HK-2 (cell line): ENCODE measurements at regions not wholly inside any gene's neighbourhood (a gene's known extent, or its start where the extent isn't known, plus 50 kb on each side); places are given as distances from the start of the nearest gene placed in this dataset.
"Not testable (repeated sequence)": the region's sequence is repeated elsewhere in the genome, so short reads cannot be mapped to it uniquely, and the experiment has no call there.

Source experiments
- DNase-seq: peaks from one replicate; pipeline ENCODE4 v3.0.0-alpha.2; 2018; ENCODE audit not compliant: unreplicated experiment

DNA sequence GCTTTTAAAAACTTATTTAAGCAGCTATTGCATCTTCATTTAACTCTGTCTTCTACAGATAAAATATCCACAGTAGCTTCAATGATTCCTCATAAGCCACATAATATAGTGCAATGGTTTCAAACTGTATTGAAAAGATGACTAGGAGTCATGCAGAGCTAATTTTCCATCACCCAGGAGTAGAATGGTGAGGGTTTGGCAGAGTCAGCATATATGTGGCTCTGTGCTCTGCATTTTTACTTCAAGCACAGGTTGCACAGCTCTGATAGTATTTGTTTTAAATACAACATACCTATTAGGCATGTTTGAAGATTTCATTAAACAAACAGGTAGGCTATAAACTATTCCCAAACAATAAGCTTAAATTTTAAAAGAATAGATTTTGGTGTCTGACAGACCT, 731.9 kb upstream of the VRK2 start:
- DNase-seq, result no peak

DNA sequence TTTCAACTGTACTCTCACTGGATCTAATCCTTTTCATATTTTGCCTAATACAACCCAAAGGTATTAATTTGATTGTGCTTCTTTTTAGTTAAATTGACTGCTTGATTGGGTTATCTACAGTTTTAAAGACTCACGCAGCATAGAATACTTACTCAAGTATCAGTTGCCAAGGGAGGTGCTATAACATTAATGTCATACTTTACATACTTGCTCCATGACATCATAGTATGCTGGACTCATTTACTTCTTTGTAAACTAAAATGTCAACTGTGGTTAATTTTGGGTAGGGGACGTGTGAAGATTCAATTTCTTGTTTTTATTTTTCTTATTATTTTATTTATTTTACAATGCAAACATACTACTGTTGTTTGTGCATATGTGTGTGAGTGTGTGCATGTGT, 716.2 kb upstream of the VRK2 start:
- DNase-seq, result no peak

- no peak for DNase-seq
Measured at GRCh38 chr2:57333221-57333620, 713.4 kb upstream of the VRK2 start.

DNA sequence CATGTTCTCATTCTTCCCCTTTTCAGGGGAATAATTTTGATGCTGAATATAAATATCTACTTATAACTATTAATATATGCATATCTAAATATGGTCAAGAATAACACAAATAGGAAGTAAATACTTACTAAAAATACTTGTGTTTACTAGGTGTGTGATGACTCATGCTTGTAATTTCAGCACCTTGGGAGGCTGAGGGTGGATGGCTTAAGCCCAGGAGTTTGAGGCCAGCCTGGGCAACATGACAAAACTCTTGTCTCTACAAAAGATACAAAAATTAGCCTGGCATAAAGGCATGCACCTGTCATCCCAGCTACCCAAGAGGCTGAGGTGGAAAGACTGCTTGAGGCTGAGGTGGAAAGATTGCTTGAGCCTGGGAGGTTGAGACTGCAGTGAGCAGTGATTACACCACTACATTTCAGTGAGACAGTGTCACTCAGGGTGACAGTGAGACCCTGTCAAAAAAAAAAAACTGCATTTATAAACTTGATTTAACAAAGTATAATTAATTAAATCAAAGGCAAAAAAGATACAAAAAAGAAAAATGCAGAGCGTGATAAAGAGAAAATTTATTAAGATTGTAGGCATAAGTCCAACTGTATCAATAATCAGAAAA, 703.1 kb upstream of the VRK2 start:
- no peak for DNase-seq

DNA sequence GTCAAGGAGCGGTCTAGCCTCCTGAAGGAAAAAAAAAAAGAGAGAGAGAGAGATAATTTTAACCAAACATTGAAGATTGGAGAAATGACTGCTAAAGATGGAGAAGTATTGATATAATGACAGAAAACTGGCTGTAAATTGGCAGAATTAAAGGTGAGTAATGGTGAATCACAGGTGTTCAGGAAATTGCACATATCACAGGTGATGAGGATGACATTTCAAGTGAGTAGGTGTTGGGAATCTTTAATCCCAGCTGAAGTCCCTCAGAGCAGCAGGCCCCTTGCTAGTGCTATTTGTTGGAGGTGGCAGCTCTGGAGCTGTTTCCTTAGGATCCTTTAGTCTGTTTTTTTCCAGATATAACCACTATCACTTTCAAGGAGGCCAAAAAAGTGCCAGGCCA, 678.4 kb upstream of the VRK2 start:
- no peak for DNase-seq

GRCh38 chr2:57370882-57371585, 675.6 kb upstream of the VRK2 start:
- no peak for DNase-seq

DNA sequence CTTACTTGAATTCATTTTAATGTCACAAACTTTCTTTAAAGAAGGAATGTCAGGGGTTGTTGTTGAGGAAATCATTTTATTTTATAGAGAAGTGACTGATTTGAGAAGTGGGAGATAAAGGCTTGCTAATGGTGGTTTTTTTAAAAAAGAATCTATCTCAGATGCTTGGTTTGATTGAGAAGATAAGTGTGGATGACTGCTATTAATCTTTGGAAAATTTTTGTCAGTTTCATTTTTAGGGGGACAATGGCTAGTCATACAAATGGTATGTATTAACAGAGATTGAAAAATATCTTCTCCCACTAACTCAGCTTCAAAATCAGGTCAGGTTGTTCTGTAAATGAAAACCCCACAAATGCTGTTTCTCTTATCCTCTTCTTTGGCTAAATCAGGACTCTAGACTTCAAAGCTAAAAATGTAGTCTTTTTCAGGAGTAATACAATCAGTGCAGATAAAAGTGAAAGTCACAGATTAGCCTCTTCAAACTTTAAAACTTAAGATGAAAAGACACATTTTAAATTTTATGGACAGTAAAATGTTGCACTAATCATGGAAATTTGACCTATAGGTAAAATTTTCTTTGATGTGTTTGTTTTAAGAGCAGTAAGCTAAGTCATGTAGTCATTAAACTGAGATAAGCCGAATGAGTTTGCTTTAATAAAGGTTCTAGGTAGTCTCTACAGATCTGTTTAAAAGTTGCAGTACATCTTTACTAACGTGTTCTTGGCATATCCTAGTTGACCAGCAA, 674.2 kb upstream of the VRK2 start:
- no peak for DNase-seq

GRCh38 chr2:57373530-57373929, 673.1 kb upstream of the VRK2 start:
- DNase-seq, result no peak

DNA sequence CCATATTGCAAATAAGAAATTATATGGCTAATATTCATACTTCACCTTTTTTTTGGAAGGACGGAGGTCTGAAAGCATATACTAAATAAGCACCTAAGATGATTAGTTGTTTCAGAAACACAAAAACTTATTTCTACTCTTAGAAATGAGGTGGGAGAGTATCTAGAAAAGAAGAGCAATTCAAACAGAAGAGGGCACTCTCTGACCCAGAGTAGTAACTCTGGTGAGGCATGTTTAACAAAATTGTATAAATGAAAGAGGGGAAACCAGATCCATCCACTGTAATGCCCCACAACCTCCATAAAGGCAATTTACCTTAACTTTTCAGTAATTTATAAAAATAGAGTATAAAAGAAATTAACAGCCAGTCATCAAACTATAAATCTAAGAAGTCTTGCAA, 669.6 kb upstream of the VRK2 start:
- DNase-seq, result no peak

DNA sequence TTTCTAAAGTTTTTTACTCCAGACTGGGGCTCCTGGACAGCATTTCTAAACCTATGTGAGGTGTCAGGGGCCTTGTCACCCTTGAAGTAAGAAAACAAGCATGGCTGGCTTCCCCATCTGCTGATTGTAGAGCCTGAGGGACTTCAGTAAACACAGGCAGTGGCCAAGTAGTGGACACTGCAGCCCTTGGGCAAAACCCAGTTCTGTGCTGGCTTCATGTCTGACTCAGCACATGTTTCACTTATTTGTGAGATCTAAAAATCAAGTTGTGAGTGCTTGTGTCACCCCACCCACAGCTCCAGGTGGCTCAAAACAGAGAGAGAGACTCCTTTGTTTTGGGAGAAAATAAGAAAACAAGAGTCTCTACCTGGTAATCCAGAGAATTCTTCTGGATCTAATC, 660.3 kb upstream of the VRK2 start:
- DNase-seq, result no peak

- DNase-seq, result no peak
Measured at GRCh38 chr2:57396355-57397098, 650.1 kb upstream of the VRK2 start.

- no peak for DNase-seq
Measured at GRCh38 chr2:57397550-57398360, 648.9 kb upstream of the VRK2 start.

GRCh38 chr2:57399057-57399456, 647.5 kb upstream of the VRK2 start:
- no peak for DNase-seq

DNA sequence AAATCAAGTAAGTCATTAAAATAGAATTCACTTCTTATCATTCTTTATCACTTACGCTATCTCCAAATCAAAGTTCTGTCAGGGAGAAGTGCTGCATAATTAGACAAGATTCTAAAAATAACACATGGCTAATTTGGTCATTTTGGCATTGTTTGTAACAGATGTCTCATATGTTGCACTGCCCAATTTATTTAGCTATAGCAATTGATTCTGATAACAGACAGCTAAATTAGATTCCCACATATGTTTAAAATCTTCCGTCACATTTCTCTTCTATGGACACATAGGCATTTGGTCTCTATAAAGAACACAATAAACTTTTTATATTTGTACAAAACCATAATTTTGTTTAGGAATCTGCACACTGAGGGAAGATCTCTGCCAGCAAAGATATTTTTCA, 644.5 kb upstream of the VRK2 start:
- no peak for DNase-seq

- no peak for DNase-seq
Measured at GRCh38 chr2:57402755-57403154, 643.9 kb upstream of the VRK2 start.

DNA sequence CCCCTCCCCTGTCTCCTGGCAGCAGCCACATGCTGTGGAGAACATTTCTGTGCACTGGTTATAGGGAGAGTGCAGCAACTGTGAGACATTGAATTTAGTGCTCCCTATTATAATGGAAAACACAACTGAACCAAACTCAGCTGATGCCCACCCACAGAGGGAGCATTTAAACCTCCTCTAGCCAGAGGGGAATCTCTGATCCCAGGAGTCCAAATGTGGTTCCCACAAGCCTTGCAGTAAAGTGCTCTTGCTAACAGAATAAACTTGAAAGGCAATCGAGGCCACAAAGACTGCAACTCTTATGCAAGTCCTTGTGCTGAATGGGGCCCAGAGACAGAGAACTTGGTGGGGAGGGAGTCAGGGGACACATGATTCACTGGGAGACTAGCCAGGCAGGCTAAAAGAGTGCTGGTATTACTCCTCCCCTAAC, 638.8 kb upstream of the VRK2 start:
- DNase-seq, result no peak

- DNase-seq, result no peak
Measured at GRCh38 chr2:57408587-57408986, 638.0 kb upstream of the VRK2 start.

DNA sequence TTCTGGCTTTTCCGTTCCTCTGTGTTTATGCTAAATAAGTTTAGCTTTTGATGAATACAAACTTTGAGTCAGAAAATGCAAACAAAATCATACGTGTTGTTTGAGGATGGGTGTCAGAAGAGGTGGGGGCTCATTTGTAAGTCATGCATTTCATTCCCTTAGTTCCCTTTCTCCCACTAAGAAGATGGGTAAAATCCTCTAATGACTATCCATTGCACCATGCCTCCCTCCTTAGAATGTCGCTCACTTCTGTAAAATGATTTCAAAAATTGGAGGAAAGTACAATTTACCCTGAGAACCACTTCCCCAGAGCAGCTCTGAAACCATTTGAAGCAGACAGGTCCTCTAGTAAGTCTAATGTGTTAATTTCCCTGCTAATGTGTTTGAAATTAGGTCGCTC, 629.6 kb upstream of the VRK2 start:
- no peak for DNase-seq

GRCh38 chr2:57418859-57419346, 627.7 kb upstream of the VRK2 start:
- not testable (repeated sequence) for DNase-seq

GRCh38 chr2:57429831-57430230, 616.8 kb upstream of the VRK2 start:
- no peak for DNase-seq

GRCh38 chr2:57432528-57432927, 614.1 kb upstream of the VRK2 start:
- DNase-seq, result no peak
